ENCODE measurements at regions not wholly inside any gene's neighbourhood (a gene's known extent, or its start where the extent isn't known, plus 50 kb on each side); places are given as distances from the start of the nearest gene placed in this dataset.

- TF ChIP-seq CTCF (IDR thresholded peaks at IDR 0.05; ENCODE audit: insufficient read depth in 1 of 2, low read depth in 1 of 2, low read length in 1 of 2, severe bottlenecking in 1 of 2, unreplicated experiment in 1 of 2): no peak
- no peaks in the 10 kb centered on the region for H3K36me3 Mint-ChIP-seq (ENCODE audit: insufficient read depth, unreplicated experiment)
- H3K27me3 ChIP-seq (replicated peaks; ENCODE audit: control insufficient read depth, insufficient read depth, low read length): no peaks in the 10 kb centered on the region; the same call in 1 of the 2 replicates
- H3K4me3 ChIP-seq (ENCODE audit: low read depth, low read length): no peak overlapping the region
- H3K36me3 ChIP-seq (ENCODE audit: control insufficient read depth, insufficient read depth, low read length): no peaks in the 10 kb centered on the region
- H3K9me3 Mint-ChIP-seq (ENCODE audit: unreplicated experiment): no peaks in the 10 kb centered on the region
- DNase-seq: no peak
- no peaks in the 10 kb centered on the region for H3K4me1 Mint-ChIP-seq (ENCODE audit: low read depth, unreplicated experiment)
- peaks cover 18% of the 10 kb centered on the region for H3K27me3 Mint-ChIP-seq (ENCODE audit: insufficient read depth, unreplicated experiment)
- no peaks in the 10 kb centered on the region for H3K9me3 ChIP-seq
- intact Hi-C loops (cut with micrococcal nuclease; ENCODE audit: unreplicated experiment): no loop called here
- no peaks in the 10 kb centered on the region for H3K4me1 ChIP-seq
- no peak overlapping the region for H3K4me3 Mint-ChIP-seq (ENCODE audit: unreplicated experiment)
- ChIA-PET POLR2A (no interaction called here), CTCF (no interaction called here)
- no TSS peak for BruUV-seq (replicated peaks)
- no peak overlapping the region for H3K27ac Mint-ChIP-seq (ENCODE audit: unreplicated experiment)
Measured at GRCh38 chr3:38984731-38985130, 67.0 kb downstream of the SCN11A start.

DNA sequence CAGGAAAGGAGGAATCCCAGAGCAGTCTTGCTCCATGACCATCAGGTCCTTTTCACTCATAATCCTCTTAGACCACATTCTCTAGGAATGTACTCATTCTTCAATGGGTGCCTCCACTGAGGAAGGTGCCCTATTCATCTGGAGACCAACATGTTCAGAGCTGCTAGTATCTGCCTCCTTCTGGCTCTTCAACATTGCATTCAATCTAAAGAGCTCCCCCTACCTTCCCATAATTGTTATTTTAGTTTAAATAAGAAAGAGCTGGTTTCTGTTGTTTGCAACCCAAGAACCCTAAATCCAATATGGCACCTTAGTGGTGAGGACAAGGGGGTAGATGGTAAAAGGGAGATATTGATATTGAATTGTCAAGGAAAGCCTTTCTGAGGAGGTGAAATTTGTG, 67.6 kb downstream of the SCN11A start:
- POLR2A ChIA-PET: no interaction called here
- H3K4me3 ChIP-seq (ENCODE audit: low read depth, low read length): no peak overlapping the region
- Mint-ChIP-seq H3K36me3 (ENCODE audit: insufficient read depth, unreplicated experiment) (no peaks in the 10 kb centered on the region), H3K27me3 (ENCODE audit: insufficient read depth, unreplicated experiment) (peaks cover 18% of the 10 kb centered on the region), H3K27ac (ENCODE audit: unreplicated experiment) (no peak overlapping the region), H3K4me3 (ENCODE audit: unreplicated experiment) (no peak overlapping the region), H3K9me3 (ENCODE audit: unreplicated experiment) (no peaks in the 10 kb centered on the region), H3K4me1 (ENCODE audit: low read depth, unreplicated experiment) (no peaks in the 10 kb centered on the region)
- H3K27me3 ChIP-seq (replicated peaks; ENCODE audit: control insufficient read depth, insufficient read depth, low read length): no peaks in the 10 kb centered on the region; the same call in 1 of the 2 replicates
- DNase-seq: no peak
- H3K36me3 ChIP-seq (ENCODE audit: control insufficient read depth, insufficient read depth, low read length): no peaks in the 10 kb centered on the region
- no peaks in the 10 kb centered on the region for H3K4me1 ChIP-seq
- no peaks in the 10 kb centered on the region for H3K9me3 ChIP-seq
- no peak for TF ChIP-seq CTCF (IDR thresholded peaks at IDR 0.05; ENCODE audit: insufficient read depth in 1 of 2, low read depth in 1 of 2, low read length in 1 of 2, severe bottlenecking in 1 of 2, unreplicated experiment in 1 of 2)
- intact Hi-C loops (cut with micrococcal nuclease; ENCODE audit: unreplicated experiment): no loop called here
- CTCF ChIA-PET: no interaction called here
- BruUV-seq (replicated peaks): no TSS peak

GRCh38 chr3:38980938-38981337, 70.8 kb downstream of the SCN11A start:
- no peak for TF ChIP-seq CTCF (IDR thresholded peaks at IDR 0.05; ENCODE audit: insufficient read depth in 1 of 2, low read depth in 1 of 2, low read length in 1 of 2, severe bottlenecking in 1 of 2, unreplicated experiment in 1 of 2)
- Histone ChIP-seq H3K9me3 (no peaks in the 10 kb centered on the region), H3K36me3 (ENCODE audit: control insufficient read depth, insufficient read depth, low read length) (no peaks in the 10 kb centered on the region), H3K4me1 (no peaks in the 10 kb centered on the region), H3K4me3 (ENCODE audit: low read depth, low read length) (no peak overlapping the region), H3K27me3 (replicated peaks; ENCODE audit: control insufficient read depth, insufficient read depth, low read length) (no peaks in the 10 kb centered on the region; the same call in 1 of the 2 replicates)
- no peak for DNase-seq
- H3K4me1 Mint-ChIP-seq (ENCODE audit: low read depth, unreplicated experiment): no peaks in the 10 kb centered on the region
- H3K9me3 Mint-ChIP-seq (ENCODE audit: unreplicated experiment): no peaks in the 10 kb centered on the region
- H3K27ac Mint-ChIP-seq (ENCODE audit: unreplicated experiment): no peak overlapping the region
- H3K27me3 Mint-ChIP-seq (ENCODE audit: insufficient read depth, unreplicated experiment): peaks cover 22% of the 10 kb centered on the region
- intact Hi-C loops (cut with micrococcal nuclease; ENCODE audit: unreplicated experiment): no loop called here
- no peaks in the 10 kb centered on the region for H3K36me3 Mint-ChIP-seq (ENCODE audit: insufficient read depth, unreplicated experiment)
- no TSS peak for BruUV-seq (replicated peaks)
- ChIA-PET POLR2A (no interaction called here), CTCF (no interaction called here)
- H3K4me3 Mint-ChIP-seq (ENCODE audit: unreplicated experiment): no peak overlapping the region
